Stimulated activated CD4-positive, alpha-beta T cell treated with anti-CD3 and anti-CD28 coated beads, Interleukin-4, amount 100 ng/mL, for 24 hours (primary cell): ENCODE measurements at regions not wholly inside any gene's neighbourhood (a gene's known extent, or its start where the extent isn't known, plus 50 kb on each side); places are given as distances from the start of the nearest gene placed in this dataset.
"Not testable (repeated sequence)": the region's sequence is repeated elsewhere in the genome, so short reads cannot be mapped to it uniquely, and the experiment has no call there.

Experiments
- DNase-seq: peaks from one replicate; pipeline ENCODE4 v3.0.0-alpha.2; 2020

GRCh38 chr17:71039391-71039790 lies 870.1 kb downstream of the KCNJ2 start:
- DNase-seq: no peak

- no peak for DNase-seq
Observed at GRCh38 chr17:71052971-71053370, 883.6 kb downstream of the KCNJ2 start.

- no peak for DNase-seq
Observed at GRCh38 chr17:71055128-71055527, 885.8 kb downstream of the KCNJ2 start.

GRCh38 chr17:71057448-71057847 lies 888.1 kb downstream of the KCNJ2 start:
- DNase-seq: no peak

GRCh38 chr17:71057938-71058337 lies 888.6 kb downstream of the KCNJ2 start:
- no peak for DNase-seq

- DNase-seq: no peak
Observed at GRCh38 chr17:71063127-71063526, 893.8 kb downstream of the KCNJ2 start.

- DNase-seq: no peak
Observed at GRCh38 chr17:71063559-71063958, 894.2 kb downstream of the KCNJ2 start.

GRCh38 chr17:71067669-71068407 lies 898.5 kb downstream of the KCNJ2 start:
- no peak for DNase-seq

- DNase-seq: no peak
Observed at GRCh38 chr17:71068408-71068750, 899.0 kb downstream of the KCNJ2 start.

- no peak for DNase-seq
Observed at GRCh38 chr17:71071041-71071440, 901.7 kb downstream of the KCNJ2 start.

GRCh38 chr17:71071837-71072236 lies 902.5 kb downstream of the KCNJ2 start:
- no peak for DNase-seq

GRCh38 chr17:71080937-71081336 lies 911.6 kb downstream of the KCNJ2 start:
- no peak for DNase-seq

- no peak for DNase-seq
Observed at GRCh38 chr17:71081666-71082065, 912.3 kb downstream of the KCNJ2 start.

- DNase-seq: no peak
Observed at GRCh38 chr17:71084219-71084618, 914.9 kb downstream of the KCNJ2 start.

- no peak for DNase-seq
Observed at GRCh38 chr17:71084838-71085237, 915.5 kb downstream of the KCNJ2 start.

GRCh38 chr17:71085238-71086033 lies 916.1 kb downstream of the KCNJ2 start:
- no peak for DNase-seq

- no peak for DNase-seq
Observed at GRCh38 chr17:71089431-71089830, 920.1 kb downstream of the KCNJ2 start.

GRCh38 chr17:71098071-71098470 lies 928.7 kb downstream of the KCNJ2 start:
- DNase-seq: no peak

GRCh38 chr17:71099003-71099714 lies 929.8 kb downstream of the KCNJ2 start:
- DNase-seq: no peak

GRCh38 chr17:71102777-71103176 lies 933.4 kb downstream of the KCNJ2 start:
- DNase-seq: no peak

GRCh38 chr17:71104225-71104624 lies 934.9 kb downstream of the KCNJ2 start:
- no peak for DNase-seq

- DNase-seq: not testable (repeated sequence)
Observed at GRCh38 chr17:71106056-71106455, 936.7 kb downstream of the KCNJ2 start.

GRCh38 chr17:71107136-71107535 lies 937.8 kb downstream of the KCNJ2 start:
- DNase-seq: no peak

- no peak for DNase-seq
Observed at GRCh38 chr17:71109697-71110096, 940.4 kb downstream of the KCNJ2 start.
